ENCODE measurements at regions not wholly inside any gene's neighbourhood (a gene's known extent, or its start where the extent isn't known, plus 50 kb on each side); places are given as distances from the start of the nearest gene placed in this dataset.
"Not testable (repeated sequence)": the region's sequence is repeated elsewhere in the genome, so short reads cannot be mapped to it uniquely, and the experiment has no call there.

DNA sequence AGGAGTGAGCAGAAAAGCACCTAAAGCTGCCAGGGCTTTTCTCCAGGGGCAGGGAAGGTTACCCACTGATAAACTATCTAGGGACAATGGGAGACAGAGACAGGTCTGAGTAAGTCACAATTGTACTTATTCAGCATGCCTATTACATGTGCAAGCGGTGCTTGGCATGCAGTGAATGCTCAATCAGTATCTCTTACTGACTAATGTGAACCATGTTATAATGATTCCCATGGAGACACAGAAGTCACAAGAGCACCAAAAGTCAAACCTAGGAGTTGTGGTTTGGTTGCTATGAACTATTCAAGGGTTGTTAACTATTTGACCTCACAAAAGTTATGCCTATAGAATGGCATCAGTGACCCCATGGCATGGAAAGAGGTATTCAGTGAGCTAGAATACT is 50.0 kb upstream of the RASGRP1 start:
- DNase-seq (ENCODE audit: low spot score) = no peak

DNA sequence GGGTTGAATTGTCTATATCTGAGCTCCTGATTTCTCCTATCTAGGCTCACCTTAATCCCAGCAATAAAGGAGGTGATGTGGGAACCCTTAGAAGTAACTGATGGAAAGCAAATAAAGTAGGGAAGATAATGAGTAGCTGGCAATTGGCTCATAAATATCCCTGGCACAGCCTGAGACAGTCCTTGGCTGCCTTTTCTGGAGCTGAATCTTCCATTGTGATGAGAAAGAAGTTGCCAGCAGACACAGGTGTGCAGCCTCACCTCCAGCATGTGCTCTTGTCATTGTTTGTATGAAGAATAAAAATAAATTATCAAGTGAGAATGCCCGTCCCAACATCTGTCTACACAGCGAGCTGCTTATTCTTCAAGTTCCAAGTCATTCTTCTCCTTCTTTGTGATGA is 53.2 kb upstream of the RASGRP1 start:
- DNase-seq (ENCODE audit: low spot score) = no peak

DNA sequence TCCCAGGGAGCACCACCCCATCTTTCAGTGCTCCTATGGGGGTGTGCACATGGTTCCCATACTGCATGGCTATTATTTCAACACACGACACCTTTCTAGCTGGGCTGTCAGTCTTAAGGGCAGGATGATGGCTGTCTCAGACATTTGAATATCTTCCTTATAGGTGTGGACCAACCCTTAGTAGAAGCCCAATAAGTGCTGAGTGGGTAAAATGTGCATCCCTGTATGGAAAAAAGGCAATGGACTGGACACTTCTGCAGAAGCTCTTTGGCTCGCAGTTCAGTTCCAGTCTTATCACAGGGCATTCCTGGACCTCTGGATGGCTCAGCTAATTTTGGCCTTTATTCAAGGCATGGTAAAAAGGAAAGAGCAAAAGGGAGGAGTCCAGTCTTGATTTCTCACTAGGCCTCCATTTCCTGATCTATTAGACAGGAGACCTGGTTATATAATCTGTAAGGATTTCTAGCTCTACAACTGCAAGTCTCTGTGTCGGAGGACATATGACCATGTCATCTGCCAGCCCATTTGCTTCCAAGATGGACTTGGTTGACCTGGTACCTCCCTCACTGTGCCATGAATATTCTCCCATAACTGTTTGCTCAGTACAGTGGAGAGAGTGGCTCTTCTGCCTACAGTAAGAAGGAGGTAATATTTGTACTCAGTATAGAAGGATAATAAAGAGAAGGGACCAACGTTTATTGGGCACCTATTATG is 53.8 kb upstream of the RASGRP1 start:
- DNase-seq (ENCODE audit: low spot score) = no peak

DNA sequence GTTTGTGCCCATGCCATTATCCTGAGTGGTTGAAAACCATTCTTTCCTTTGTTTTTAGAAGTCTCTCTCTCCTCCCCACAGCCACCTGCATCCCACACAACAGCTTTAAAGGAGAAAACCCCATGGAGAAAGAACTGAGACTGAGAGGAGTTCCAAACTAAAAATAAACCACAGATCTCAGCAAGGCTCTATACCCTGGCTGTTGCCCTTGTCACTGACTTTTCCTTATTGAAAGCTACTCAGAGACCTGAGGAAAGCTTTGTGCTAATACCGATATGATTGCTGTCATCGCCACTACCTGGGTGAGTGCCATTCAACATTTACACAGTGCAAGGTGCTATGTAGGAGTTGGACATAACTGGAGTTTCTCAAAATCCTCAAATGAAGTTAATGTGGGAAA is 55.5 kb upstream of the RASGRP1 start:
- no peak for DNase-seq (ENCODE audit: low spot score)

DNA sequence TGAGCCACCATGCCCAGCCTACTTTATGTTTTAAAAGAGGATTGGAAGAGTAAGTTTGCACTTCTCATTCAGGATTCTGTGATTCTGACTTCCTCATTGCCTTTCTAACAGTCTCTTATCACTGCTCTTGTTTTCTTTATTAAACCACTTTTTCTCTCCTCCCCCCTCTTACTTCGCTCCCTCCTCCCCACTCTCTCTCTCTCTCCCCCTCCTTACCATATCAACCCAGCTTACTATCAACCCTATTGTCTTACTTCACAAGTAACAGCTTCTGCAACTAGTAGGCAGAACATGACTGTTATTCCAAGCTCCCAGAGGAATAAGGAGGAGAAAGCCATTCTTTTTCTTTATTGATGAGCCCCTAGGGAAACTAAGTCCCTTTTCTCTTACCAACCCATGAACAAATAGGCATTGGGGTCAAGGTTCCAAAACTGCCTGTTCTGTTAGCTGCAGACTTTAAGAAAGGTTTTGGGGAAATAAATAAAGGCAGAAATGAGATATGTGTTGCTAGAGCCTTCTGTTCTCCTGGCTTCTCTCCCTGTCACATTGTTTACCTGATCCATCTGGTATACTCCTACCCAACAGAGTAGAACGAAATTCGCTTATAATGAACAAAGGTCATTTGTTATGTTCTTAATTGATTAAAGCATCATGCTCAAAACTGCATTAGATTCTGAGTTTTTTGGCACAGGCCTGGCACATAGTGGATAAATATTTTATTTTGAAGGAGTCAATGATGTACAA is 56.4 kb upstream of the RASGRP1 start:
- no peak for DNase-seq (ENCODE audit: low spot score)

DNA sequence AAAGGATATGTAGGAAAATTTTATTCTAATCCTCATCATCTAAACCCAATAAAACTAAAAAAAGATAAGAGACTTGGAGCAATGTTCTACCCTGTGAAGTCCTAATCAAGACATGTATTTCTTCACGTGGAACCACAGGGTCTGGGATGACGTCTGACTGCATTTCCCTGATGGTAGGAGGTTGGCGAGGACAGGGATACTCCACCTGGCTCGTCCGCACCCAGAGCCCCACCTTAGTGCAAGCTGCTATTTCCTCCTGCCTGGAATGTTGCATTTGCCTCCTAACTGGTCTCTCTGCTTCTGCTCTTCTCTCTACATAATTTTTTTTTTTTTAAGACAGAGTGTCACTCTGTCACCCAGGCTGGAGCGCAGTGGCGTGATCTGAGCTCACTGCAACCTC is 57.7 kb upstream of the RASGRP1 start:
- no peak for DNase-seq (ENCODE audit: low spot score)

DNA sequence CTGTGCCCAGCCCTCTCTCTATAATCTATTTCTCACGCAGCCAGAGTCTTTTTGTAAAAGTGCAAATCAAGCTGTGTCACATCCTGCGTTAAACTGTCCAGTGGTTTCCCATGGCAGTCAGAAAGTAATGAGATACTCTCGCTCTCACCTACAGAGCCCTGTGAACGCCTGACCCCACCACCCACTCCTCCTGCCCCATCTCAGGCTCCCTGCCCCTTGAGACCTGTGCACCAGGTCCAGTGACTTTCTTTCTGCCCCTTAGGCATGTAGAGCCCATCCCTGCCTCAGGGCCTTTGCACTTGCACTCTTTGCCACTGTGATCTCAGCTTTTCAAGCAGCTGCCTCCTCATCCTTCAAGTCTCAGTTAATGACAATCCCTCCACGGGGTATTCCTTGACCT is 58.3 kb upstream of the RASGRP1 start:
- DNase-seq (ENCODE audit: low spot score) = no peak

DNA sequence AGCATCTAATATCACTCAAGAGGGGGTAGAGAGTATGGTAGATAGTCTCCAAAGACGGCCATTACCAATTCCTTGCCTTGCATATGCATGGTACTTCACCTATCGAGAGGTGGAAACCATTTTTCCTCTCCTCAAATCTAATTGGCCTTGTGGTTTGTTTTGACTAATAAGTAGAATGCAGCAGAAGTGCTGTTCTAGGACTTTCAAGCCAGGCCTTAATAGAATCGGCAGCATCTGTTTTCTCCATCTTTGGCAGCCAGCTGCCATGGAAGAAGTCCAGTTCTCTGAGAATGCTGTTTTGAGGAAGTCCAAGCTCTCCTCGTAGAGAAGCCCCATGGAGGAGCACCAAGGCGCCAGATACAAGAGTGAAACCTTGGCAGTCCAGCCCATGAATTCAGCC is 59.1 kb upstream of the RASGRP1 start:
- no peak for DNase-seq (ENCODE audit: low spot score)

DNA sequence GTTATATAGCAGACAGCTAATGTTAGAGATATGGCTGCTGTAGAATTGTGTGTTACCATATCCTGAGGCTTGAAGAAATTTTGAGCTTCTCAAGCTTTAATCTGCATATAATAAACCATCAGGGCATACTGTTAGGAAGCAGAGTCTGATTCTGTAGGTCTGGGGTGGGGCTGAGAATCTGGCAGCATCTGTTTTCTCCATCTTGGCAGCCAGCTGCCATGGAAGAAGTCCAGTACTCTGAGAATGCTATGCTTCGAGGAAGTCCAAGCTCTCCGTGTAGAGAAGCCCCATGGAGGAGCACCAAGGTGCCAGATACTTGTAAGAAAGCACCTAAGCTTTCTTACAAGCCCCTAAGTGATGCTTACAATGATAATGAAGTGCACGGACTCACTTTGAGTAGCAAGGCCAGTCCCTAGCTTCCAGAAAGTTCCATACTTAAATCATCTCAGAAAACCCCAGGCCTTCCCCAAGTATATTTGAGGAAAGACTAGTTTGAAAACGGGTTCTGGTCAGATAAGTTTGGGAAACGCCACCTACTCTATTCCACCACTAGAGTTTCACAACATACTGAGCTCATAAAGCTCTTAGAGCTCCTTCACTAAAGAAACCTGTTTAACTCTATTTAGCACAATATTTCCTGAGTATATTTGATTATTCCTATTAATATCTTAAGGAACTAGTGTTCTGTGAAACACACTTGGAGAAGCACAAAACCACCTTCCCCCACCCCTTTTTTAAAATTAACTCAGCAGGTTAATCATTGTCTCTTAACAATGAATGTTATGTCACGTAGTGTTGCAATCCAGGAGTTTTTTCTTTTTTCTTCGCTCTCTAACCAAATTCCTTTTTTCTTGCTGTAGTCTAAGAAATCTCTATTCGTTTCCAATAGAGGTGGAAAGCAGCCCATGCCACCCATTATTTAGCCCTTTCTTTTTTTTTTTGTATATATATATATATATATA is 59.9 kb upstream of the RASGRP1 start:
- DNase-seq (ENCODE audit: low spot score) = no peak

DNA sequence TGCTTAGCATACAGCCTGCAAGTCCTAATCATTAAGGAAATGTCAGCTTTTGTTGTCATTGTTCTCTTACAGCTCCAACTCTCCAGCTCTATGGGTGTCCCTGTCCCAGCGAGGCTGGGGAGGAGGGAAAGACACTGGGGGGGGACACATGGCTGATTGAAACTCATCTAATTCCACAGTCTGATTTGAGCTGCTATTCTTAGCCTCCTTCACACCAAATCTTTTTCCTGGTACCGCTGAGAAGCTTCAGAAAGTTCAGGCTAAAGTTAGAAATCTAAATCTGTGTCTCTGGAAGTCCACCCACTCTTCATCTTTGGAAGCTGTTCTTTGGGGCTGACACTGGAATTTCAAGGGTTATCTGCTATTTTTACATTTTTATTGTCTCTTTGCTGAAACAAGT is 61.3 kb upstream of the RASGRP1 start:
- no peak for DNase-seq (ENCODE audit: low spot score)

DNA sequence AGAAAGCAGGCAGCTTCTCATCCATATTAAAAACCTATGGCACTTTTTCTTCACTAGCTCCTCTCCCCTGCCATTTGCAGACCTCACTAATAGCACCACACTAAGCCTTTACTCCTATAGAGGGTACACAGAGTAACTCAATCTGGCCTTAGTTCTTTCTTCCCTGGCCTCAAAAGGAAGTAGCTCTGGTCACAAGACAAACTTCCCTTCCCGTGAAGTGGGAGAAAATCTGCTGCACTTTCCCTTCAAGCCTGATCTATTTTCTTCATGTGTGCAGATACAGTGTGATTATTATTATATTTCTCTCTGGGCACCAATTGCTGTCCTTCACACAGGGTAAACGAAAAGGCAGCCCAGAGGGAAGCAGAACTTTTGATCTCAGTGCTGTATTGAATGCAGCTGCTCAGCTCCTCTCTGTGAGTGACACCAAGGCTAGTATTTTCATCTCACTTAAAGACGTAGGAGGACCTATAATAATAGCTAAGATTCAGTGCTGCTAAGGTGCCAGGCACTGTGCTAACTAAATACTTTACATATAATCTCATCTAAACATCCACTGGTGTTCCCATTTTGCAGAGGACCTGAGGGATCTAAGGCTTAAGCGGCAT is 61.9 kb upstream of the RASGRP1 start:
- no peak for DNase-seq (ENCODE audit: low spot score)

DNA sequence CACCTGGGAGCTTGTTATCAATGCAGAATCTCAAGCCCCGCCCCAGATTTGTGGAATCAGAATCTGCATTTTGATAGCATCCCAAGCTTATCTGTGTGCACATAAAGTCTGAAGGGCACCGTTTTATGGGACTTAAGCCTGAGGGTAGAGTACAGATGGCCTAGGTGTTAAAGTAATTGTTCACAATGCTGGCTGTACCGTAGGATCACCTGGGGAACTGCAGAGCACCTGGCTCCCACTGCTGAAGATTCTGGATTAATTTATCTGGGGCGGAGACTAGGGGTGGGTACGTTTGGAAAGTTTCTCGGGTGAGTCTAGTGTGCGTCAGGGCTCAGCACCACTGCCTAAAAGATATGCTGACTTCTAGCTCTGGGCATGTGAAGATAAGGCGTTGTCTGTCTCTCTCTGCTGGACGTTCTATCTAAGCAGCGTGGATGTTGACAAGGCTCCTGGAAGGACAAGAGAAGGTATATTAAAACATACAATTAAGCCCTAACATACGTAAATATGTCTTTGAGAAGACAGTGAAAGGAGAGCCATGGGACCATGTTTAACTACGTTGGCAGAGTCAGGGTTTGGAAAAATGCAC is 63.2 kb upstream of the RASGRP1 start:
- DNase-seq (ENCODE audit: low spot score) = no peak

DNA sequence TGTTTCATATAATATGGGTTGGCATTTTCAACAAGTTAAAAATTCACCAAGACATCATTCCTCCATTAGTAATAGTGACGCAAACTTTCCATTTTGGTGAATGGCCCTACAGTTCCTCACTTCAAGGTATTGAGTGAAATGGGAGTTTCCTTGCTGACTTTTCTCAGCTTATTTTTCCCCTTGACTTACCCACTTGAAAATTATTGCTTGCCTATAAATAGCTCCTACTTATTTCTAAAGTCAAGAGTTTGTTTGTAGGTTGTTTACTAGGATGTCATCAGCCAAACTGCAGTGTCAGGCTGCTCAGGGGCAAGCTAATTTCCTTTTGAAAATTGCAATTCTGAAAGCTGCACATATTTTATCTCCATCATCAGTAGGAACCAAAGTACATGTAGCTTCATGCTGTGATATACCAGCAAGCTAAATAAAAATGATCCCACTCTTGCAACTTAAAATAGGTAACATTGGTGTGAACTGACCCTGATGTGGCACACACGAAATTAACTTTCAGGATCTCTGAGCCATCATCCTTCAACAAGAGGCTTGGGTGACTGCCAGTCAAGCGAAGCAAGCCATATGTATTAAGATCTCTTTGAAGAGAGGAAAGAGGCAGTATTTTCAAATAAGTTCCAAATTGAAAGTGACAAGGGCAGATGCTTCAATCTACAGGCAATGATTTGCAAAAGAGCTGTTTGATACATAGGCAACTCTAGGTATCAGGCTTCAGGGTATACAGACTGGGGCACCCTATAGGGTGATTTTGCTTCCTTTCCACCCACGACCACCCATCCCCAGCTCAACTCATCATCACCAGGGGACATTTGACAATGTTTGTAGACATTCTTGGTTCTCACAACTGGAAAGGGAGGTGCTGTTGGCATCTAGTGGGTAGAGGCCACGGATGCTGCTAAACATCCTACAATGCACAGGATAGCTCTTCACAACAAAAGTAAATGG is 66.8 kb upstream of the RASGRP1 start:
- no peak for DNase-seq (ENCODE audit: low spot score)

DNA sequence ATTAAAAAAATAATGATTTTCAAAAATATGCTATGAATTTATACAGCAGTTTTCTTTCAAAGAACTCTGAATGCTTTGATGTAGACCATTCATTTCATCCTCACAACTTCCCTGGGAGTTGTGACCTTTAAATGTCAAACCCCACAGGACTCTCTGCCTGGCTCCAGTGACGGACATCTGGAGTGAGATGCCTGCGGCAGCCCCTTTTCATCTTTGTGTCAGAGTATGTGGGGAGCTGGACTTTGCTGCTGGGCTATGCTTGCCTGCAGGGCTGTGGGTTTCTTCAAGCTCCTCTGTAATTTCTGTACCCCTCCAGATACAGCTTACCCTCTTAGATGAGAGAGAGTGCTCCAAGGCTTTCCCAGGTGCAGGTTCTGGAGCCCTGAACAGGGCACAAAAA is 70.6 kb upstream of the RASGRP1 start:
- DNase-seq (ENCODE audit: low spot score) = no peak

DNA sequence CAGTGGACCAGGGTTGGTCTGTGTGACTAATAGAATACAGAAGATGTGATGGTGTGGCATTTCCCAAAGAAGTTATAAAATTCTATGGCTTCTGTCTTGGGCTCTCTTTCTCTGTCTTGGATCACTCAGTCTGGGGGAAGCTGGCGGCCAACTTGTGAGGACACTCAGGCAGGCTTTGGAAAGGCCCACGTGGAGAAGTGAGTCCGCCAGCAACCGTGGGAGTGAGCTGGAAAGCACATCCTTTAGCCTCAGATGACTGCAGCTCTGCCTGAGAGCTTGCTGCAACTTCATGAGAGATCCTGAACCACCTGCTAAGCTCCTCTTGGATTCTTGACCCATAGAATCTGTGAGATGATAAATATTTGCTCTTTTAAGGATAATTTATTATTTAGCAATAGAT is 72.0 kb upstream of the RASGRP1 start:
- no peak for DNase-seq (ENCODE audit: low spot score)

DNA sequence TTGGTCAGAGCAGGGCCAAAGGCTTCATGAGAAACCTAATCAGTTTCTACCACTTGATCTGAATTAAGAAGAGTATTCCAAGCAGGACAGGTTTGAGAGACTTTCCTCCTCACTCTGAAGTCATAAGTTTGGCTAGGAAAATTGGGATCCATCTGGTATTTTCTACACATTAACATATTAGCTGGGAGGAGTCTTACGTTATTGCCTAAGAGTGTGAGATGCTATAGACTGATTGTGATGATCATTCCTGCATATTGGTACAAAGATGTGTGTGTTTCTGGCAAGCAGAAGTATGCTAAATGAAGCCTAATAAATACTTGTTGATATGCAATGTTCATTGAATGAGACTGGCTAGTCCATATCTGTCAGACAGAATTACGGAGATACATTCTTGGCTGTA is 73.5 kb upstream of the RASGRP1 start:
- DNase-seq (ENCODE audit: low spot score) = no peak

DNA sequence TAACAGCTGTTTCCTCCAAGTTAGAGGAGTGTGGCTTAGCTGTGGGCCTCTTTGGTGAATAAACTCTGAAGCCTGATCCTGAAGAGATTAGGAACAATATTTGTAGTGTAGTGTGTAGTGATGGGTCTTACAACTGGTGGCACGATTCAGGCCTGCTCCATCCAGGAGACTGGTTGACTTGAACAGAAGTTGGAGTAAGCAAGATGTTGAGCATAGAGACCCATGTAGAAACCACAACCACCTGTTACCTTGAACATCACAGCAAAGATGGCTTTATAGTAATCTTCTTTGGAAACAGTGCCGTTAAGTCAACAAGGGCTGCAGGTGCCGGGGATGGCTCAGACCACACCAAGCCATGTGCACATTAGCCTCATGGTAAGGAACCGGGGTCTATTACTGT is 74.2 kb upstream of the RASGRP1 start:
- no peak for DNase-seq (ENCODE audit: low spot score)

DNA sequence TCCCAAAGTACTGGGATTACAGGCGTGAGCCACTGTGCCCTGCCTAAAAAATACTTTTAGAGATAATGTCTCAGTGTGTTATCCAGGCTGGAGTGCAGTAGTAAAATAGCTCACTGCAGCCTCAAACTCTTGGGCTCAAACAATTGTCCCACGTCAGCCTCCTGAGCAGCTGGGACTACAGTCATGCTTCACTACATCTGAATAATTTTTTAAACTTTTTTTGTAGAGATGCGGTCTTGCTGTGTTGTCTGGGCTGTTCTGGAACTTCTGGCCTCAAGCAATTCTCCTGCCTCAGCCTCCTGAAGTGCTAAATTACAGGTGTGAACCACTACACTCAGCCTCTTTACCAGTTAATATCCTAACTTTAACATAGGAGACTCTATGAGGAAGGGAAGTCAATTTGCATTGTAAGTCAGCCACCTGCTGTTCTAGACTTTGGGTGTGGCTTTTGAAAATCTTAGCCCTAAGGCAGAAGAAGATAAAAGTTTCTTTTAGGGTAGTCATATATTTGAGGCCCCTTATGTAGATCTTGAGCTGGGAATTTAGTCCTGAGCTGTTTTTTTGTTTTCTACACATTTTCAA is 78.2 kb upstream of the RASGRP1 start:
- DNase-seq (ENCODE audit: low spot score) = no peak

DNA sequence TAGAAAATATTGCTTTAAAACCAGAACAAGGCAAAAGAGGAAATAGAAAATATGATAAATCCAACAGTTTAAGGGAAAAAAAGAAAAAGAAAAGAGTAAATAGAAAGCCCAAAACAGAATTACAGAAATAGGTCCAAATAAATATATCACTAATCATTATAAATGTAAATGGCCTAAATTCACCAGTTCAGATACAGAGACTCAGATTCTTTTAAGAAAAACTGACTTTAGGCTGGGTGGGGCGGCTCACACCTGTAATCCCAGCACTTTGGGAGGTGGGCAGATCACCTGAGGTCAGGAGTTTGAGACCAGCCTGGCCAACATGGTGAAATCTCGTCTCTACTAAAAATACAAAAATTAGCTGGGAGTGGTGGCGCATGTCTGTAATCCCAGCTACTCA is 79.7 kb upstream of the RASGRP1 start:
- not testable (repeated sequence) for DNase-seq (ENCODE audit: low spot score)

DNA sequence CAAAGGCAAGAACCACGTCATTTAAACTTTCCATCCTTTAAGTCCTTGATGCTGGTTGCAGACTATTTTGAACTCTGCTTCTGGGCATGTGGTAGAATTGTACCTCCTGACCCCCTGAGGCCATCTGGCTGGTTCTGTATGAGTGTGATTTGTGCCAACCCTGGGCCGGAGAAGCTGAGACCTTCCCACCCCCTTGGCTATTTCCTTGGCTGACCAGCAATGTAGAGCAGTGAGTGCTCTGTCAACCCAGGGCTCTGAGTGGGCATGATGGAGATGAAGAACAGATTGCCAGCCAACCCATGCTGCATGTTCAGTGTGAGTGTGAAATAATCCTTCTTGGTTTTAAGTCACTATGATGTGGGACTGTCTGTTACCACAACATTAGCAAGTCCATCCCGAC is 82.1 kb upstream of the RASGRP1 start:
- DNase-seq (ENCODE audit: low spot score) = no peak
